Uterus (tissue), 3 donors: ENCODE measurements at regions not wholly inside any gene's neighbourhood (a gene's known extent, or its start where the extent isn't known, plus 50 kb on each side); places are given as distances from the start of the nearest gene placed in this dataset.

ENCODE experiments used
- DNase-seq, 2 donors: peaks; one replicate each; pipeline ENCODE4 v3.0.0-alpha.2; 2019 to 2020
- H3K27ac ChIP-seq, 2 donors: fragments of 200-600 bp; sonication (generic); 1 replicate in 1 of 2; 2 replicates in 1 of 2; pipeline ENCODE4 v1.5.1; 2016 to 2018
- H3K27me3 ChIP-seq, 2 donors: fragments of 200-600 bp; sonication (generic); one replicate each; pipeline ENCODE4 v1.5.1; 2018 to 2019; ENCODE audit warnings: control low read depth in 1 of 2
- H3K36me3 ChIP-seq, 2 donors: fragments of 200-600 bp; sonication (generic); one replicate each; pipeline ENCODE4 v1.5.1; 2019; ENCODE audit warnings: control low read depth in 1 of 2
- H3K4me1 ChIP-seq, 2 donors: fragments of 200-600 bp; sonication (generic); one replicate each; pipeline ENCODE4 v1.5.1; 2018 to 2019; ENCODE audit warnings: control low read depth in 1 of 2
- H3K4me3 ChIP-seq, 2 donors: fragments of 200-600 bp; sonication (generic); 1 replicate in 1 of 2; 2 replicates in 1 of 2; pipeline ENCODE4 v1.5.1; 2018 to 2019; ENCODE audit warnings: mild to moderate bottlenecking in 1 of 2
- H3K9me3 ChIP-seq, 2 donors: fragments of 200-600 bp; sonication (generic); one replicate each; pipeline ENCODE4 v1.5.1; 2019; ENCODE audit warnings: control low read depth in 1 of 2
- POLR2A ChIP-seq, 2 donors: fragments of 450-650 bp; IDR thresholded peaks; one replicate each; pipeline ENCODE4 v1.6.1; 2016; ENCODE audit warnings: antibody characterized with exemption in 2 of 2, mild to moderate bottlenecking in 1 of 2, moderate library complexity in 1 of 2
- intact Hi-C: fragments of 100-400 bp; cut with DNase I; formaldehyde crosslinking; loops from one replicate; pipeline ENCODE4 v1.15.1; 2023; ENCODE audit warnings: low total_unique reads
- TF ChIP-seq, protein P1 (sequence below), 4 experiments: fragments of 200-600 bp in 2 of 4; fragments of 450-650 bp in 2 of 4; sonication (generic) in 2 of 4; IDR thresholded peaks; one replicate each; pipeline ENCODE4 v1.5.1; 2016 to 2019; ENCODE audit warnings: antibody characterized with exemption in 4 of 4, mild to moderate bottlenecking in 2 of 4, moderate library complexity in 1 of 4
- donor health status: DM: yes; HTN: yes; CAD: no.

DNA sequence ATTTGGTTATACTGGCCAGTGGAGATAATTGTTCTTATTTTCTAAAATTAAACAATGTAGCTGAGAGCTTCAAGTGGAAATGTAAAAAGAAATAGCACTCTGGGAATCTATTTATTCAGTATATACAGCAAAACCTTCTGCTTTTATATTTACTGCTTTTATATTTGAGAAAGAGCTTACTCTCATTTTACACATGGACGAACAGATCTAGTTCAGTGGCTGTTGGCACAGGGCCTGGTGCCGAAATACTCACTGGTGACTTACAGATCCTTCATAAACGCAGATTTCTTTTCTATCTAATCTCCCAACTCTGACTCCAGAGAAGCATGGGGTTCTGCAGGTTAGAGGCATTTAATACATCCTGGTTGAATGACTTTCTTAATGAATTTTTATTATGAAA, 266.2 kb downstream of the ASXL3 start:
- DNase-seq = no peak
- Histone ChIP-seq H3K36me3 (no peaks in the 10 kb centered on the region), H3K9me3 (no peaks in the 10 kb centered on the region), H3K27ac (no peak overlapping the region), H3K27me3 (no peaks in the 10 kb centered on the region), H3K4me3 (no peak overlapping the region), H3K4me1 (no peaks in the 10 kb centered on the region)
- TF ChIP-seq POLR2A (IDR thresholded peaks at IDR 0.05) = no peak
- TF ChIP-seq, protein P1, sequence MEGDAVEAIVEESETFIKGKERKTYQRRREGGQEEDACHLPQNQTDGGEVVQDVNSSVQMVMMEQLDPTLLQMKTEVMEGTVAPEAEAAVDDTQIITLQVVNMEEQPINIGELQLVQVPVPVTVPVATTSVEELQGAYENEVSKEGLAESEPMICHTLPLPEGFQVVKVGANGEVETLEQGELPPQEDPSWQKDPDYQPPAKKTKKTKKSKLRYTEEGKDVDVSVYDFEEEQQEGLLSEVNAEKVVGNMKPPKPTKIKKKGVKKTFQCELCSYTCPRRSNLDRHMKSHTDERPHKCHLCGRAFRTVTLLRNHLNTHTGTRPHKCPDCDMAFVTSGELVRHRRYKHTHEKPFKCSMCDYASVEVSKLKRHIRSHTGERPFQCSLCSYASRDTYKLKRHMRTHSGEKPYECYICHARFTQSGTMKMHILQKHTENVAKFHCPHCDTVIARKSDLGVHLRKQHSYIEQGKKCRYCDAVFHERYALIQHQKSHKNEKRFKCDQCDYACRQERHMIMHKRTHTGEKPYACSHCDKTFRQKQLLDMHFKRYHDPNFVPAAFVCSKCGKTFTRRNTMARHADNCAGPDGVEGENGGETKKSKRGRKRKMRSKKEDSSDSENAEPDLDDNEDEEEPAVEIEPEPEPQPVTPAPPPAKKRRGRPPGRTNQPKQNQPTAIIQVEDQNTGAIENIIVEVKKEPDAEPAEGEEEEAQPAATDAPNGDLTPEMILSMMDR (IDR thresholded peaks at IDR 0.05) = no peak
- intact Hi-C loops = no loop called here

DNA sequence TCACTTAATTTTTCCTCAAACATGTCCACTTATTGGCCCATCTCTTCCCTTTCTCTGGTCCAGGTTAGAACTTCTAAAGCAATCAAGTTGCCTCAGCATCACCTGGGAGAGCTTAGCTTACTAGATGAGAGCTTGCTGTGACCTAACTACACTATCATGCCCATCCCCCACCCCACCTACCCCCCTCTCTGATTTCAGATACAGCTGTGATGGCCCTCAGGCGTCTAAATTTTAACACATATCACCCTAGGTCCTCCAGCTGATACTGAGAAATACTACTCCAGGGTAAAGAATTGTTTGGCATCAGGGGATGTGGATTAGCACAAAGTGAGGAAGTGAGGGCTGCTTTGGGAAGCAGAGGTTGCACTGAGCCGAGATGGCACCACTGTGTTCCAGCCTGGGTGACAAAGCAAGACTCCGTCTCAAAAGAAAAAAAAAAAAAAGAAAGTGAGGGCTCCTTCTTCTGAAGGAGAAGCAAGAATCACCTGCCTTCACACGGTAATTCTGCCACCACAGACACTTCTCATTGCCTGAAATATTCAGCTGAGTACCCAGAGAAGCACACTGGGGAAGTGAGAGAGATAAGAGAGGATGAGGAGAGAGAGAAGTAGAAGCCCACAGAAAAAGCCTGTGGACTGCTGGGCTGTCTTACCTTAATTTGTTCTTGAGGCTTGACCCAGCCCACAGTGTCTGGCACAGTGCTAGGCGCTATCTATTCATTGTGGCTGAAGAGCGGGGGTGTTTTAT, 263.4 kb downstream of the ASXL3 start:
- no peak for TF ChIP-seq POLR2A (IDR thresholded peaks at IDR 0.05)
- TF ChIP-seq, protein P1 (IDR thresholded peaks at IDR 0.05) = no peak
- H3K27me3 ChIP-seq = no peaks in the 10 kb centered on the region
- no peak overlapping the region for H3K27ac ChIP-seq
- H3K4me1 ChIP-seq = no peaks in the 10 kb centered on the region
- H3K4me3 ChIP-seq = no peak overlapping the region
- no peak for DNase-seq
- no peaks in the 10 kb centered on the region for H3K36me3 ChIP-seq
- no peaks in the 10 kb centered on the region for H3K9me3 ChIP-seq
- intact Hi-C loops = no loop called here

DNA sequence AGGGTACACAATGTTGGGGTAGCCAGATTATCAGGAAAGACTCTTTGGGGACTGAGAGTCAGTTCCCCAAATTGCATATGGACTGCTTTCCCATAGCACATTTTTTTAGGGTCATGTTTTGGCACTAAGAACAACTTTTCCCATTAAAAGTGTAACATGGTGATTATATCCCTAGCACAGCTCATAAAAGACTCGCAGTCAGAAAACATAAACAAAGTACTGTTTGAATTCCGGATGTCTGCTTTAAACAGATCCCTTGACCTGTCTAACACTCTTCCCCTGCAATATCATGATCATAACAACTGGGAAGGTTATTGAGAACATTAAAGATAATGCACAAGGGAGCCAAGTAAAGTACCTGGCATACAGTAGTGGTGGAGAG, 262.2 kb downstream of the ASXL3 start:
- intact Hi-C loops = no loop called here
- H3K4me1 ChIP-seq = no peaks in the 10 kb centered on the region
- no peaks in the 10 kb centered on the region for H3K27me3 ChIP-seq
- no peak for DNase-seq
- no peaks in the 10 kb centered on the region for H3K9me3 ChIP-seq
- H3K27ac ChIP-seq = no peak overlapping the region
- no peak overlapping the region for H3K4me3 ChIP-seq
- TF ChIP-seq POLR2A (IDR thresholded peaks at IDR 0.05) = no peak
- TF ChIP-seq, protein P1 (IDR thresholded peaks at IDR 0.05) = no peak
- no peaks in the 10 kb centered on the region for H3K36me3 ChIP-seq

GRCh38 chr18:33839452-33840211, 261.6 kb downstream of the ASXL3 start:
- no peaks in the 10 kb centered on the region for H3K4me1 ChIP-seq
- H3K36me3 ChIP-seq = no peaks in the 10 kb centered on the region
- TF ChIP-seq, protein P1 (IDR thresholded peaks at IDR 0.05) = peak in 3 of 4 experiments; percentile 13 to 35 (median 16)
- TF ChIP-seq POLR2A (IDR thresholded peaks at IDR 0.05) = no peak
- no peaks in the 10 kb centered on the region for H3K9me3 ChIP-seq
- no peak overlapping the region for H3K27ac ChIP-seq
- DNase-seq = no peak
- intact Hi-C loops = no loop called here
- H3K4me3 ChIP-seq = no peak overlapping the region
- H3K27me3 ChIP-seq = no peaks in the 10 kb centered on the region

DNA sequence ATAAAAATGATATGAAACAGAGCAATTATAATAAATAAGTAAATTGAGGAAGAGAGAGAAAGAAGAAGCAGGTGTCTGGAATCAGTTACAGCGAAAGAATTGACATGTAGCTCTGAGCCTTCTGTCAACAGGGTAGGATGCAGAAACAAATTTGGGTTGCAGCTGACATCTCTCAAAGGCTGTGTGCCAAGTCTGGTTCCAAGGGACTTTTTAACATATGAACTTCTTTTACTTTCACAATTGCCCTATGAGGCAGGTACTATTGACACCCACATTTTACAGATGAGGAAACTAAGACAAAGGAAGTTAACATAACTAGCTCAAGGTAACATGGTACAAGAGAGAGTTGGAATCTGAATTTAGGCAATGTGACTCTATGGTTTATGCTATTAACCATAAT, 260.0 kb downstream of the ASXL3 start:
- intact Hi-C loops = no loop called here

More for the DNA sequence above, 260.0 kb downstream of the ASXL3 start:
- Histone ChIP-seq H3K4me3 (no peak overlapping the region), H3K27ac (no peak overlapping the region), H3K36me3 (no peaks in the 10 kb centered on the region), H3K4me1 (no peaks in the 10 kb centered on the region), H3K9me3 (no peaks in the 10 kb centered on the region), H3K27me3 (no peaks in the 10 kb centered on the region)
- DNase-seq = no peak
- no peak for TF ChIP-seq POLR2A (IDR thresholded peaks at IDR 0.05)
- TF ChIP-seq, protein P1 (IDR thresholded peaks at IDR 0.05) = no peak
